Ascending aorta (tissue), 2 donors: ENCODE measurements at regions not wholly inside any gene's neighbourhood (a gene's known extent, or its start where the extent isn't known, plus 50 kb on each side); places are given as distances from the start of the nearest gene placed in this dataset.

ENCODE experiments used
- DNase-seq, 2 donors: peaks; one replicate each; pipeline ENCODE4 v3.0.0-alpha.2; 2019; ENCODE audit warnings: low spot score in 2 of 2
- H3K27ac ChIP-seq, 2 donors: fragments of 200-600 bp; sonication (generic); one replicate each; pipeline ENCODE4 v1.5.1; 2016 to 2017; ENCODE audit warnings: mild to moderate bottlenecking in 1 of 2
- H3K27me3 ChIP-seq: fragments of 200-600 bp; sonication (generic); one replicate; pipeline ENCODE4 v1.5.1; 2017
- H3K36me3 ChIP-seq, 2 donors: fragments of 200-600 bp; sonication (generic); one replicate each; pipeline ENCODE4 v1.5.1; 2016
- H3K4me1 ChIP-seq, 2 donors: fragments of 200-600 bp; sonication (generic); one replicate each; pipeline ENCODE4 v1.5.1; 2016 to 2017; ENCODE audit warnings: mild to moderate bottlenecking in 1 of 2
- H3K4me3 ChIP-seq, 2 donors: fragments of 200-600 bp; sonication (generic); one replicate each; pipeline ENCODE4 v1.5.1; 2016 to 2017; ENCODE audit warnings: mild to moderate bottlenecking in 1 of 2
- H3K9me3 ChIP-seq, 2 donors: fragments of 200-600 bp; sonication (generic); one replicate each; pipeline ENCODE4 v1.5.1; 2016
- intact Hi-C: fragments of 100-400 bp; cut with DNase I; formaldehyde crosslinking; loops from one replicate; pipeline ENCODE4 v1.15.1; 2023
- TF ChIP-seq, protein P1 (sequence below), 3 experiments: fragments of 200-600 bp in 2 of 3; fragments of 450-650 bp in 1 of 3; sonication (generic) in 2 of 3; IDR thresholded peaks; one replicate each; pipeline ENCODE4 v1.5.1; 2016 to 2019; ENCODE audit warnings: antibody characterized with exemption in 3 of 3, mild to moderate bottlenecking in 1 of 3, moderate library complexity in 1 of 3

DNA sequence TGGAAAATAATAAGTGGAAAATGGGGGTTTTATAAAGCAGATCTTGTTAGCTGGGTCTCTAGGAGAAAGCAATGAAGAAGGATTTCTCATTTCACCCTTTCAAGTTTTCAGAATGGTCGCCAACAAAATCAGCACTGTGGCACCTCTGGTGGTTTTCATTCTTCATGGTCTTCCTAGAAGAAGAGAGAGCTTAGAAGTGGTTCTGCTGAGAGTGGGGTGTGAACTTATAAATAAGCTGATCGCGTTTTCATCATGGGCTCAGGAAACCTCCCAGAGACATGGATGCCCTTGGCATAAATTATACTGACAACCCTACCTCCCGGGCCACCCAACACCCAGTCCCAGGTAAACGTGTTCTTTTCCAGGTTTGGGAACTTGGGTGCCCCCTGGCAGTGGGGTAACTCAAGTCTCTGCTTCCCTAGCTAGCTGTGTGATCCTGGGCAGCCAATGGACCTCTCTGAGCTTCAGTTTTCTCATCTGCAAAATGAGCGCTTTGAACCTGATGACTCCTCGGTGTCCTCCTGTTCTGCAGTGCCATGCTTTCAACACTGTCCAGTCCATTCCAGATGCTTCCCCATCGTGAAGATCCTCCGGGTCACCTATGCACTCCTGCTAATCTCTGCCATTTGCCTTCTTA, 72.6 kb upstream of the GRAMD1B start:
- no peak for DNase-seq
- Histone ChIP-seq H3K36me3 (no peaks in the 10 kb centered on the region), H3K4me3 (no peak overlapping the region), H3K9me3 (no peaks in the 10 kb centered on the region), H3K27ac (no peak overlapping the region), H3K27me3 (no peaks in the 10 kb centered on the region), H3K4me1 (peaks cover 0 to 3% of the 10 kb centered on the region in 2 donors)
- TF ChIP-seq, protein P1, sequence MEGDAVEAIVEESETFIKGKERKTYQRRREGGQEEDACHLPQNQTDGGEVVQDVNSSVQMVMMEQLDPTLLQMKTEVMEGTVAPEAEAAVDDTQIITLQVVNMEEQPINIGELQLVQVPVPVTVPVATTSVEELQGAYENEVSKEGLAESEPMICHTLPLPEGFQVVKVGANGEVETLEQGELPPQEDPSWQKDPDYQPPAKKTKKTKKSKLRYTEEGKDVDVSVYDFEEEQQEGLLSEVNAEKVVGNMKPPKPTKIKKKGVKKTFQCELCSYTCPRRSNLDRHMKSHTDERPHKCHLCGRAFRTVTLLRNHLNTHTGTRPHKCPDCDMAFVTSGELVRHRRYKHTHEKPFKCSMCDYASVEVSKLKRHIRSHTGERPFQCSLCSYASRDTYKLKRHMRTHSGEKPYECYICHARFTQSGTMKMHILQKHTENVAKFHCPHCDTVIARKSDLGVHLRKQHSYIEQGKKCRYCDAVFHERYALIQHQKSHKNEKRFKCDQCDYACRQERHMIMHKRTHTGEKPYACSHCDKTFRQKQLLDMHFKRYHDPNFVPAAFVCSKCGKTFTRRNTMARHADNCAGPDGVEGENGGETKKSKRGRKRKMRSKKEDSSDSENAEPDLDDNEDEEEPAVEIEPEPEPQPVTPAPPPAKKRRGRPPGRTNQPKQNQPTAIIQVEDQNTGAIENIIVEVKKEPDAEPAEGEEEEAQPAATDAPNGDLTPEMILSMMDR (IDR thresholded peaks at IDR 0.05), result no peak
- intact Hi-C loops, result no loop called here

DNA sequence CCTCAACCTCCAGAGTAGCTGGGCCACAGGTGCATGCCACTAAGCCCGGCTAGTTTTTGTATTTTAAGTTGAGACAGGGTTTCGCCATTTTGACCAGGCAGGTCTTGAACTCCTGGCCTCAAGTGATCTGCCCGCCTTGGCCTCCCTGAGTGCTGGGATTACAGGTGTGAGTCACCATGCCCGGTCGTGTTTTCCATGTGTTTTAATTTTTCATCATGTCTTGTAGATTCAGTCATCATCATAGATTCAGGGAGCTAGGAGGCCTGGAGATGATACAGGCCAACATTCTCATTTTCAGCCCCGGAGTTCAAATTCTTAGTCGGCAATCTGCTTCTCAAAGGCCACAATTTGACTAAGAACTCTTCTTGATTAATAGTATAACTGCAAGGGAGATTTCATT, 73.5 kb upstream of the GRAMD1B start:
- TF ChIP-seq, protein P1 (IDR thresholded peaks at IDR 0.05), result no peak
- H3K27me3 ChIP-seq, result no peaks in the 10 kb centered on the region
- intact Hi-C loops, result no loop called here

DNA sequence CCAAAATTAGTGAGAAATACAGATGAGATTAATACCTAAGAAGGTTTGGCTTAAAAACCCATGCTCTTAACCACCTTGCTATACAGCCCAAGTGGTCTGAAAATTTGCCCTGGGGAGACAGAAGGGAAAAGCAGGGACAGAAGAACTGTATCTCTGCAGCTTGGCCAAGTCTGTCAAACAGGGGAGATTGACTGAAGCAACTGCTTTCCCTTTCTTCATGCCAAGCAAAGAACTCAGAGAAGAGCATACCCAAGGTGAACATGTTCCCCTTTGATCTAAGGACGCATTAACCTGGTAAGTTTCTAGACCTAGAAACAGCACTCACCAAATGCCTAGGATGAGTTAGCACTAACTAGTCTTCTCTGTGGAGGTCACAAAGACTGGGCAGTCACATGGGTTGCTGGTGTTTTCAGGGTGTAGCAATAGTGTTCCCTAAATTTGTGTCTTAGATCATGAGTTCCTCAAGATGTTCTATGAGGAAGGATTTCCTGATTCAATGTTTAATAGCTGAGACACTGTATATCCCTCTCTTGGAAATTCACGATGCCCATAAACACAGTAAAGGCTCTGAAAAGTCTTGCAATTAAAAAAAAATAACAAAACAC, 75.6 kb upstream of the GRAMD1B start:
- TF ChIP-seq, protein P1 (IDR thresholded peaks at IDR 0.05), result no peak
- Histone ChIP-seq H3K4me3 (no peak overlapping the region), H3K4me1 (peaks cover 0 to 3% of the 10 kb centered on the region in 2 donors), H3K27ac (no peak overlapping the region), H3K36me3 (no peaks in the 10 kb centered on the region), H3K27me3 (no peaks in the 10 kb centered on the region), H3K9me3 (no peaks in the 10 kb centered on the region)
- no peak for DNase-seq
- intact Hi-C loops, result no loop called here

More for the DNA sequence above, 73.5 kb upstream of the GRAMD1B start:
- Histone ChIP-seq H3K4me1 (peaks cover 0 to 3% of the 10 kb centered on the region in 2 donors), H3K36me3 (no peaks in the 10 kb centered on the region), H3K27ac (no peak overlapping the region), H3K9me3 (no peaks in the 10 kb centered on the region), H3K4me3 (no peak overlapping the region)
- DNase-seq, result no peak

DNA sequence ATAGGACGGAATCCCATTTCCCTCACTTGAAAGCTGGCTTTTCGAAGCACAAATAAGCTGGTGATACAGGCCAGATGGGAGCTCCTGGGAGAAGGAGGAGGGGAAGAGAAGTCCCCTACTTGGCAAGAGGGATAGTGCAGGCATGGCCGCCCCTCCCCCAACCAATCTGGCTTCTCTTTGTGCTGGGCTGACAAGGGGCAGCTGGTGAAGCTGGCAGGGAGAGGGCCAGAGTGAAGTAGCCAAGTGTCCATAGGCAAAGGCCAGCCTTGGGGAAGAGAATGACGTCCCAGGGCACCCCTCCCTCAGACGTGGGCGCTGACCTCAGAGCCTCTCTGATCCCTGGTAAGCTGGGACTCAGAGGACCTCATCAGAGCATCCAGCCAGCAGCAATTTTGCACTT, 78.7 kb upstream of the GRAMD1B start:
- H3K4me3 ChIP-seq, result no peak overlapping the region
- H3K27me3 ChIP-seq, result no peaks in the 10 kb centered on the region
- TF ChIP-seq, protein P1 (IDR thresholded peaks at IDR 0.05), result no peak
- DNase-seq, result no peak
- H3K4me1 ChIP-seq, result no peaks in the 10 kb centered on the region
- H3K27ac ChIP-seq, result no peak overlapping the region
- intact Hi-C loops, result no loop called here
- no peaks in the 10 kb centered on the region for H3K36me3 ChIP-seq
- H3K9me3 ChIP-seq, result no peaks in the 10 kb centered on the region

DNA sequence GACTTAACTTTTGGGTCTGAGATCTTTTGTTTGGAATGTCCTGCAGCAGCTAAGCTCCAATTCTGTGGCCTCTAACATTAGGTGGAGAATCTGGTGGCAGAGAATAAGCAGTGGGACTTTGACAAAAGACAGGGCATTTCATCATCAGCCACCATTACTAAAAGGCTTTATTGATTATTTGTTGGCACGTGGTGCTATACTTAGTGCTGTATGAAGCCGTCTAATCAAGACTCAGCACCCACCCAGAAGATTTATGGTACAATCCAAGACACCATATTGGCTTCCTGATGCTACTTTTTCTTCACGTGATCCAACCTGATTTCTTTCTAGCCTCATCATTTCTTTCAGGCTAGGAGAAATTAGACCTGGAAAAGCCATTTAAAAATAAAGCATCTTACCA, 80.7 kb upstream of the GRAMD1B start:
- Histone ChIP-seq H3K27ac (no peak overlapping the region), H3K9me3 (no peaks in the 10 kb centered on the region), H3K4me1 (no peaks in the 10 kb centered on the region), H3K36me3 (no peaks in the 10 kb centered on the region), H3K4me3 (no peak overlapping the region), H3K27me3 (no peaks in the 10 kb centered on the region)
- TF ChIP-seq, protein P1 (IDR thresholded peaks at IDR 0.05), result no peak
- intact Hi-C loops, result no loop called here
- no peak for DNase-seq
